ENCODE measurements at regions not wholly inside any gene's neighbourhood (a gene's known extent, or its start where the extent isn't known, plus 50 kb on each side); places are given as distances from the start of the nearest gene placed in this dataset. TPM values are rescaled to one million over a fixed set of nuclear protein-coding genes. Genes with fewer than 3 reads are reported as not detected.

- no peaks in the 10 kb centered on the region for H3K36me3 ChIP-seq (ENCODE audit: control insufficient read depth in 4 of 4, insufficient read depth in 3 of 4, low read depth in 1 of 4, low read length in 3 of 4)
Measured at GRCh38 chr4:86543560-86544309, 50.4 kb upstream of the PTPN13 start.

GRCh38 chr4:86544310-86544966, 49.7 kb upstream of the PTPN13 start:
- Histone ChIP-seq H3K27ac (ENCODE audit: low read depth in 1 of 2, low read length in 2 of 2) (no peak overlapping the region), H3K27me3 (ENCODE audit: control insufficient read depth in 4 of 4, insufficient read depth in 4 of 4, low read length in 3 of 4) (peaks cover 0 to 8% (median 0%) of the 10 kb centered on the region in 4 donors), H3K9me3 (ENCODE audit: control insufficient read depth in 4 of 4, low read length in 3 of 4) (no peaks in the 10 kb centered on the region), H3K9ac (ENCODE audit: low read depth in 1 of 2, low read length in 2 of 2) (no peak overlapping the region), H3K4me1 (ENCODE audit: control insufficient read depth in 4 of 4, insufficient read depth in 4 of 4, low read length in 3 of 4) (no peaks in the 10 kb centered on the region), H3K36me3 (ENCODE audit: control insufficient read depth in 4 of 4, insufficient read depth in 3 of 4, low read depth in 1 of 4, low read length in 3 of 4) (no peaks in the 10 kb centered on the region), H3K4me3 (ENCODE audit: low read depth in 1 of 3, low read length in 3 of 3) (no peak overlapping the region)
- no peak for TF ChIP-seq SP1 (IDR thresholded peaks at IDR 0.05)
- no peak for TF ChIP-seq TAF1 (conservative IDR thresholded peaks at IDR 0.05)
- TF ChIP-seq GABPA (IDR thresholded peaks at IDR 0.05 in 1 of 2, conservative IDR thresholded peaks at IDR 0.05 in 1 of 2) = no peak
- no peak for DNase-seq (ENCODE audit: low spot score)
- WGBS = 42% methylated on average over 2 of the region's 2 CpGs

More at GRCh38 chr4:86543560-86544309, 50.4 kb upstream of the PTPN13 start:
- TF ChIP-seq RAD21 (IDR thresholded peaks at IDR 0.05) (no peak), HNF4A (conservative IDR thresholded peaks at IDR 0.05) (no peak), FOXA1 (IDR thresholded peaks at IDR 0.05) (no peak), SP1 (IDR thresholded peaks at IDR 0.05) (no peak), EGR1 (IDR thresholded peaks at IDR 0.05; ENCODE audit: low read depth in 2 of 2) (no peak), HNF4G (IDR thresholded peaks at IDR 0.05) (no peak), TAF1 (conservative IDR thresholded peaks at IDR 0.05) (no peak), CTCF (IDR thresholded peaks at IDR 0.05; ENCODE audit: low read depth, low read length, missing input control) (no peak)
- TF ChIP-seq, protein P1, sequence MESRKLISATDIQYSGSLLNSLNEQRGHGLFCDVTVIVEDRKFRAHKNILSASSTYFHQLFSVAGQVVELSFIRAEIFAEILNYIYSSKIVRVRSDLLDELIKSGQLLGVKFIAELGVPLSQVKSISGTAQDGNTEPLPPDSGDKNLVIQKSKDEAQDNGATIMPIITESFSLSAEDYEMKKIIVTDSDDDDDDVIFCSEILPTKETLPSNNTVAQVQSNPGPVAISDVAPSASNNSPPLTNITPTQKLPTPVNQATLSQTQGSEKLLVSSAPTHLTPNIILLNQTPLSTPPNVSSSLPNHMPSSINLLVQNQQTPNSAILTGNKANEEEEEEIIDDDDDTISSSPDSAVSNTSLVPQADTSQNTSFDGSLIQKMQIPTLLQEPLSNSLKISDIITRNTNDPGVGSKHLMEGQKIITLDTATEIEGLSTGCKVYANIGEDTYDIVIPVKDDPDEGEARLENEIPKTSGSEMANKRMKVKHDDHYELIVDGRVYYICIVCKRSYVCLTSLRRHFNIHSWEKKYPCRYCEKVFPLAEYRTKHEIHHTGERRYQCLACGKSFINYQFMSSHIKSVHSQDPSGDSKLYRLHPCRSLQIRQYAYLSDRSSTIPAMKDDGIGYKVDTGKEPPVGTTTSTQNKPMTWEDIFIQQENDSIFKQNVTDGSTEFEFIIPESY (IDR thresholded peaks at IDR 0.05) = no peak
- no peaks in the 10 kb centered on the region for H3K4me1 ChIP-seq (ENCODE audit: control insufficient read depth in 4 of 4, insufficient read depth in 4 of 4, low read length in 3 of 4)
- peaks cover 0 to 8% (median 1%) of the 10 kb centered on the region in 4 donors for H3K27me3 ChIP-seq (ENCODE audit: control insufficient read depth in 4 of 4, insufficient read depth in 4 of 4, low read length in 3 of 4)
- H3K4me3 ChIP-seq (ENCODE audit: low read depth in 1 of 3, low read length in 3 of 3) = no peak overlapping the region
- no peak overlapping the region for H3K27ac ChIP-seq (ENCODE audit: low read depth in 1 of 2, low read length in 2 of 2)
- no peak for DNase-seq (ENCODE audit: low spot score)
- no peak overlapping the region for H3K9ac ChIP-seq (ENCODE audit: low read depth in 1 of 2, low read length in 2 of 2)
- 47% methylated on average over 2 of the region's 2 CpGs for WGBS
- no peaks in the 10 kb centered on the region for H3K9me3 ChIP-seq (ENCODE audit: control insufficient read depth in 4 of 4, low read length in 3 of 4)

Small RNAs in the stretch of these regions (small RNA-seq; reads per million reads assigned to genes)
- gene MIR4452 = not detected
